Astrocyte (in vitro differentiated cells and primary cell): ENCODE measurements at regions not wholly inside any gene's neighbourhood (a gene's known extent, or its start where the extent isn't known, plus 50 kb on each side); places are given as distances from the start of the nearest gene placed in this dataset.

Source experiments
- EZH2 ChIP-seq: IDR thresholded peaks from 2 replicates; pipeline ENCODE4 v1.6.1; 2012; ENCODE audit warnings: mild to moderate bottlenecking, low read length, inconsistent platforms; ENCODE audit not compliant: insufficient read depth
- TF ChIP-seq, protein P1 (sequence below): IDR thresholded peaks from 2 replicates; pipeline ENCODE4 v1.5.1; 2011; ENCODE audit warnings: low read depth, mild to moderate bottlenecking, inconsistent platforms, low read length, moderate library complexity; ENCODE audit not compliant: insufficient read depth

DNA sequence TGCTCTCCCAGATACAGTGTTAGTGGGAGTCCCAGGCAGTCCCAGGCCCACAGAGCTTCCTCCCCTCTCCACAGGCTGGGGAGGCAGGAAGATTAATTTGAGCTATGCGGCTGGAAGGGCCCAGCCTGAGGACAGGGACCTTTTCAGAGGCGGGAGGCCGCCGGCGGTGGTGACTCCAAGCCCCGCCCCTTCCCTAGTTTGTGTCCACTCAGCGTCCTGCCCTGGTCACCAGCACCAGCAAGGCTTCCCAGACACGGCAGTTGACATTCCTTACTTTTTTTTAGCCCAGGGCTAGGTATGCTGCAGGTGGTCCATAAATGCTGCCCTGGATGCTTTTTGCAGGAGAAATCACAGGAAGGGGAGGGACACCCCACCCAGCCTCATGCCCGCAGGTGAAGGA is 67.7 kb upstream of the LRPAP1 start:
- TF ChIP-seq, protein P1, sequence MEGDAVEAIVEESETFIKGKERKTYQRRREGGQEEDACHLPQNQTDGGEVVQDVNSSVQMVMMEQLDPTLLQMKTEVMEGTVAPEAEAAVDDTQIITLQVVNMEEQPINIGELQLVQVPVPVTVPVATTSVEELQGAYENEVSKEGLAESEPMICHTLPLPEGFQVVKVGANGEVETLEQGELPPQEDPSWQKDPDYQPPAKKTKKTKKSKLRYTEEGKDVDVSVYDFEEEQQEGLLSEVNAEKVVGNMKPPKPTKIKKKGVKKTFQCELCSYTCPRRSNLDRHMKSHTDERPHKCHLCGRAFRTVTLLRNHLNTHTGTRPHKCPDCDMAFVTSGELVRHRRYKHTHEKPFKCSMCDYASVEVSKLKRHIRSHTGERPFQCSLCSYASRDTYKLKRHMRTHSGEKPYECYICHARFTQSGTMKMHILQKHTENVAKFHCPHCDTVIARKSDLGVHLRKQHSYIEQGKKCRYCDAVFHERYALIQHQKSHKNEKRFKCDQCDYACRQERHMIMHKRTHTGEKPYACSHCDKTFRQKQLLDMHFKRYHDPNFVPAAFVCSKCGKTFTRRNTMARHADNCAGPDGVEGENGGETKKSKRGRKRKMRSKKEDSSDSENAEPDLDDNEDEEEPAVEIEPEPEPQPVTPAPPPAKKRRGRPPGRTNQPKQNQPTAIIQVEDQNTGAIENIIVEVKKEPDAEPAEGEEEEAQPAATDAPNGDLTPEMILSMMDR, result no peak
- TF ChIP-seq EZH2, result no peak
